IPS DF 19.7 (cell line): ENCODE measurements at regions not wholly inside any gene's neighbourhood (a gene's known extent, or its start where the extent isn't known, plus 50 kb on each side); places are given as distances from the start of the nearest gene placed in this dataset.
"Not testable (repeated sequence)": the region's sequence is repeated elsewhere in the genome, so short reads cannot be mapped to it uniquely, and the experiment has no call there.

Source experiments
- DNase-seq: peaks from one replicate; pipeline ENCODE4 v3.0.0-alpha.2; 2013; ENCODE audit warnings: low read depth, low spot score

DNA sequence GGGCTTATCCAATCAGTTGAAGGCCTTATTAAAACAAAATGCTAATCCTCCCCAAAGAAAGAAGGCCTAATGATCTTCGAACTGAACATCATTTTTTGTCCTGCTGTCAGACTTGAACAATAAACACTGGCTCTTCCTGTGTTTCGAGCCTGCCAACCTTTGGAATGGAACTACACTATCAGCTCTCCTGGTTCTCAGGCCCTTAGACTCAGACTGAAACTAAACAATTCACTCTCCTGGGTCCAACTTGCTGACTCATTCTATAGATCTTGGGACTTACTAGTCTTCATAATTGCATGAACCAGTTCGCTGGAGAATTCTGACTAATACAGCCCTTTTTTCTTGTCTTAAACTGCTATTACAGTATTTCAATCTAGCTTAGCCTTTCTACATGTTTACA lies 235.2 kb downstream of the LNPK start:
- DNase-seq, result no peak

DNA sequence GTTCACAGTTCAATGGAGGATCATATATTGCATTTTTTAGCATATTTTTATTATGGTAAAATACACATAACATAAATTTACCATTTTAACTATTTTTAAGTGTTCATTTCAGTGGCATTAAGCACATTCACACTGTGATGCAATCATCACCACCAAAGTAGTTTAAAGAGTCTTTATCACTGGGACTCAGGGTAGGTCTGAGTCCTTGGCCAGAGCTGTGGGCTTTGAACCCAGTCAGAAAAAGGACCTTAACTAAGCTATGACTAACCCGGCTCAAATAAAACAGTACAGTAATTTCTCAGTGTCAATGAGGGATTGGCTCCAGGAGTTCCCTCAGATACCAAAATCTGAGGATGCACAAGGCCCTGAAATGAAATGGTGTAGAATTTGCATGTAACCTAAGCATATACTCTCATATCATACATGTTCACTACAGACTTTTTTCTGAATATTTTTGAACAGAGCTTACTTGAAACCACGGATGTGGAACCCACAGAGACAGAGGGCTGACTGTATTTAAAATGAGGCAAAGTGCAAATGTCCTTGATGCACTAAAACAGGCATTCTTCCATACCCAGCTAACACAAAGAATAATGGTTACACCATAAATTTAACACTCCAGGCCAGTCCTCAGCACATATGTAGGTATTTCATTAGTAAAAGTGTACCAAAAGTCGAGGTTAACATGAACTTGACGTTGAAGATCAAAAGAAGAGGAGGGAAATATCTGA lies 246.2 kb downstream of the LNPK start:
- DNase-seq, result no peak

DNA sequence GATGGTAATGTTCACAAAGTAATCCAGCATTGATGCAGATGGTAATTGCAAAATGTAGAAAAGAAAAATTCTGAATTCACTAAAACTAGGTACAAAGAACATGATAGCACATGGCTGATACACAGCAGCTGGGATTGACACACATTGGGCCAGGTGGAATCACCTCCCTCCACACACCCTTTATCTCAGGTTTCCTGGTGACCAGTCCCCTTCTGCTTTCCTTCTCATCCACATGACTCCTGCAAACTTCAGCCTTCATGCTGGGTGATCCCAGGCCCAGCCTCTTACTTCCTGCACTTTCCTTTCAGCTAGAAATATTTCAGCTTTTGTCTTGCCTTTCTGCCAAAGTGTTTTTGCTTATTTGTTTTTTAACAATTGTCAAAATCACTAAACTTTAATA lies 246.9 kb downstream of the LNPK start:
- DNase-seq, result no peak

DNA sequence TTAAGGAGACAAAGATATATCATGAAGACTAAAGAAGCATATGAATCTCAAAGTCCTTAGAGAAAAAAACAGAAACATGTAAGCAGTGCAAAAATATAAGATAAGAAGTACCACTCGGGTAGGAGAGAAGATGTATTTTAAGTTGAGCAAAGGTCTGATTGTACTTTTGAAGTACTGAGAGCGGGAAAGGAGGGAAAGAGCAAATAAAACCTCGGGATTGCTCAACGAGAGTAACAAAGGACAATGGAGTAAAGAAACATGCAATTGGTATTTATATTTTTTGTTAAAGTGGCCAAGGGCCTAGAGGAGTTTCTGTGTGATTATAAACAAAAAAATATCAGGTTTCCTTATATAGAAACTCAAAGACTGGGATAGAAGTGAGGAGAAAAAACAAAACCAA lies 251.9 kb downstream of the LNPK start:
- DNase-seq, result no peak

DNA sequence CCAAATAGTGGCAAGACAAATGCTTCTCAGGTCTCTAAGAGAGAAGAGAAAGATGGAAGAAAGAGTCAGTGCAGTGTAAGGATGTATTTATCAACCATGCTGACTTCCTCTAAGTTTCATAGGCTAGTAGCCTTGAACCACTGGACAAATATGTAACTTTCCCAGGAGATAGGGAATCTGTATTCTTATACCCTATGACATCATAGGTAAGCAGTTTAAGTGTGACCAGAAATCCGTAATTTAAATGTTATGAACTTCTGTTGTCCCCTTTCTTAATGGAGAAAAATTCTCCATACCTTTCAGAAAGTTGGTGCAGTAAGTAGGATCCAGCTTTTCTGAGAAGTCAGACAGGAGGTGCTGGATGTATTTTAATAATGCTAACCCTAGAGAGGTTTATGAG lies 256.2 kb downstream of the LNPK start:
- DNase-seq, result no peak

DNA sequence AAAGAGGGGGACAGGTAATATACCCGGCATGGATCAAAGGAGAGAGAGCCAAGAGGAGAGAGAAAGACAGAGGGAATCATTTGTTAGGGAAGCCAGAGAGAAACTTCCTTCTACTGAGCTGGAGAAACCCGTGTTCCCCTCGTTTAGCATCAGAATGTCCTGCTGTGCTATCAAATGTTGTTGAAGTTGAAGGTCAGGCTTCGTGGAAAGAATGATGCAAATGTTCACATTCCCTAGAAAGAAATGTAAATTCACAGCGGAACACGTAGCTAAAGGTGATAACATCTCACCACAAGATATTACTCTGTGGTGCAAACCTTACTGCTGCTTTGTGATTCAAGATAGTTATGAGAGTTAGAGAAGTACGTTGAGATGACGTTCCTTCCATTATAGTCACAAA lies 258.1 kb downstream of the LNPK start:
- DNase-seq, result peak; percentile 33

DNA sequence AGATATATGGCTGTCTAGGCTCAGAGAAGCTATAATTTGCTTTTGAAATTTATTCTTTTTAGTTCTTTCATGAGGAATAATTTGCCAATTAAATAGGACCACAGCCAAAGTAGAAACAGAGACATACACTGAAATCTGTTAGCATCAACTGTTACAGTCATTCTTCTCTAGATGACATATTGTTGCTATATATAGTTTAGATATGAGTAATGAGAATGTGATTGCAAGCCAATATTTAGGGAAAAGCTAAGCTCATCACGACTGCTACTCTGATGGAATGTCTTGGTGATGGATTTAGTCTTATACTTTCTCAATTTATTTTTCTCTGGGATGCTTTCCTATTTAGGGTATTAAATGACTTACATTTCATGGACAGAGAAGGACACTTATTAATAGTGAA lies 259.1 kb downstream of the LNPK start:
- DNase-seq, result no peak

DNA sequence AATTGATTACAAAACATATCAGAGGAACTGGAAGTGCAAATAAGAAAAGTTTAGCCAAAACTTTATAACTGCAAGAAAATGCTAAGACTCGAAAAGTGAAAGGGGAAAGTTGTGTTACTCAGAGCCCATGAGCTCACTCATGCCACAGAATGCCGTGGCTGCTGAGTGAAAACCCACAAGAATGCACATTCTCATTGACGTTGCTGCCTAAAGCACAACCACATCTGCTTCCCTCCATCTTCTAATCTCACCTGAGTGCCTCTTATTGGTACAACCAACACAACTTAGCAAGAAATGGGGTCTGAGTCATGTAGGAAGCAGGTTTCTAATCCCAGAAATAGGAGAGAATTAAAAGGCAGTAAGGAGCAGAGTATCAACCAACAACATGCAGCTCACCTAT lies 259.7 kb downstream of the LNPK start:
- no peak for DNase-seq

DNA sequence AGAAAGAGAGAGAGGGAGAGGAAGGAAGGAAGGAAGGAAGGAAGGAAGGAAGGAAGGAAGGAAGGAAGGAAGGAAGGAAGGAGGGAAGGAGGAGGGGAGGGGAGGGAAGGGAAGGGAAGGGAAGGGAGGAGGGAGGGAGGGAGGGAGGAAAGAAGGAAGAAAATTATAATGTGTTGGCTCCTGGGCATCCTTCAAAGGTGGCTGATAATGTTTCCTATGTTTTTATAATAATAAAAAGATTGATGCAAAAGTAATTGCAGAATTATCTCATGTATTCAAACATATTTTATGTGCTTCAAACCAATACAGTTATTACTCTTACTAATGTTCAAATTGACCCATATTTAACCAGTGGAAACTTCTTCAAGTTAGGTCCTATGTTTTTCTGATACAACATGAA lies 260.9 kb downstream of the LNPK start:
- DNase-seq, result no peak

DNA sequence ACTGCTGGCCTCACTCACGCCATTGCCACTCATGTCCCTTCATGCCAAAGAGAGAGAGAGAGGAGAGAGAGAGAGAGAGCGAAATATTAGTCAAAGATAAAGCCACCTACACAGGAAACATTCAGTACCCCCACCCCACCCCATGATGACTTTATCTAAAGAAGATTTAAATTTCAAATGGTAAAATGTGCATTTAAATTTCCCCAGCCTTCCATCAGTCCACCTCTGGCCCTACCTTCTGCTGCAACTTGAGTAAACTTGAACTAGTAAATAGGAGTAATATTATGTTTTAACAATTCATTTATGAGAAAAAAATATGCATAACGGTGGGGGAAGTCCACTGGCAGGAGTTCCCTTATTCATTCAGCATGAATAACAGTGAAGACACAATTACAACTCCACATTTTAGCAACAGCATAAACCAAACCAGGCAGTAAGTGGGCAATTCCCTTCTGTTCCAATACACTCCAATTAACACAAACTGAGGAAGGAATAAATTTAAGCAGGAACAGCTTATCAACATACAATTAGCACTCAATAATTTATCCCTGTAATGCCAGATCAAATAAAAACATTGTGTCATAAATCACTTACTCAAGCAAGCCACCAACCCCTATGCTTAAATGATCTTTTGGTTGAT lies 264.2 kb downstream of the LNPK start:
- no peak for DNase-seq

DNA sequence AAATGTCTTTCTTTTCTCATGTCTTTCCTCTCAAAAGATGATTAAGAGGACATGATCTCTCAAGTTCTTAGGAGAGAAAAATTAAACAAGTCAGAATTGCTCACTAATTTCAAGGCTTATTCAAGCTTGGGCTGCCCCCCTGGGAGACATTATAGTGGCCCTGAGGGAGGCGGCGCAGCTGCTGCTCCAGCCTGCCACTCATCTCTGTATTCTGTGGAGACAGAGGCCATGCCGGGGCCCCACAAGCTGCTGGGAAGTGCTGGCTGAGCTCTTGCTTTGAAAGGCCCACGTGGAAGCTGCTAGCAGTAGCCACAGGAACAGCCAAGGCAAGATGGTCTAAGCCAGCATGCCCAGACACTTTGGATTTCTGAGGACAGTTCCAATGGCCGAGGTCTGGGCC lies 267.4 kb downstream of the LNPK start:
- DNase-seq, result no peak

DNA sequence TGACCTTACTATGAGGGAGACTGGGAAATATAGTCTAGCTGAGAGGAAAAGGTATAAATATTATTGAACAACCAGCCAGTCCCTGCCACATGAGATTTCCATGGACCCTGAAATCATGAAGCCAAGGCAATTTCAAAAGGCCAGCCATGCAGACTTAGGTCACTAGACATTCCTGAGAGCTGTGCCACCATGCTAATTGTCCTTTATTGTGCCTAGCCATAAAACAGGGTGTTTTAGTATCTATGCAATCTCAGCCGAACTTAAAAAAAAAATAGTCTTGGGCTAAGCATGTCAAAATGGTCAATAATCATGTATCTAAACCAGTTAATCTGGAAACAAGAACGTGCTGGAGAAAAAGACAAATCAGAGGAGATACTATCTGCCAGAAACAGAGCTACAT lies 269.5 kb downstream of the LNPK start:
- DNase-seq, result no peak

DNA sequence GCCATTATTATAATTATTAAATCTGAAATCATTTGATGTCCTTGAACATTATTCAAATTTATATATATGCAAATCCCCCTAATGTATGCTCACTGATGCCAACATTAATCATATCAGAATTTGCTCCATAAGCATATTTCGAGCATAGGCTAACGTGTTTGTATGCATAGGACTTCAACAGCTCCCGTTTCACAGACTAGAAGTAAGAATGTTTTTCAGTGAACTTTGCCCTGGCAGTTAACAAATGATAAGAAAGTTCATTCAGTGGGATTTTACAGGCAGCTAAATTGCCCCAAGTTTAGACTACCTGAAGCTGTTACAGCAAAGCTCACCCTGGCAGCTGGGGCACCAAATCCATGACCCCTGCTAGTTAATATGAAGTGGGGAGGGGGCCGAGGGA lies 272.0 kb downstream of the LNPK start:
- no peak for DNase-seq

DNA sequence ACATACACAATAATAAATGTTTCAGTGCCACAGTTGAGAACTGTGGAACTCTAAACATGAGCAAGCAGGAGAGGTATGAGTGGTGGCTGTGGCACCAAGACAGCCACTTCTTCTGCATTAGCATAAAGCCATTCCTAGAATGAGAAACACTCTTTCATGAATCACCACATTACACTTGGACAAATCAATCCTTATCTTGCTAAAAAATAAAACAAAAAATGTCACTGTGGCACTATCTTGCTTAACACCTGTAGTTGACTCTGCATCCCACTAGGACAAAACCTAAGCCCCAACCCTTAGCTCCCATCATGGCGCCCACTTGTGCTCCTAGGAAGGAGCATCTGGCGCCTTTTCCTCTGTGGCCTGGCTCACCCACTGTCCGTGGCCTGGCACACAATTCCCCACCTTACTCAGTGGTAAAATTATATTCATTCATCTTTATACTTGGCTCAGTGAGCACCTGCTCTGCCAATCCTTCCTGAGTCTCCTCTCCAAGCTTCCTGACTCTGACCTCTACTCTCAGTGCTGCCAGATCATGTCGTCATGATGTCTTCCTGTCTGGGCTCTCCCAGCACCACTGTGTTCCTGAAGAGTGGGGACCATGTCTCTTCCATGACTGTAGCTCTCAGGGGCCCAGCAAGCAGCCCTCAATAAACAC lies 272.9 kb downstream of the LNPK start:
- DNase-seq, result no peak

DNA sequence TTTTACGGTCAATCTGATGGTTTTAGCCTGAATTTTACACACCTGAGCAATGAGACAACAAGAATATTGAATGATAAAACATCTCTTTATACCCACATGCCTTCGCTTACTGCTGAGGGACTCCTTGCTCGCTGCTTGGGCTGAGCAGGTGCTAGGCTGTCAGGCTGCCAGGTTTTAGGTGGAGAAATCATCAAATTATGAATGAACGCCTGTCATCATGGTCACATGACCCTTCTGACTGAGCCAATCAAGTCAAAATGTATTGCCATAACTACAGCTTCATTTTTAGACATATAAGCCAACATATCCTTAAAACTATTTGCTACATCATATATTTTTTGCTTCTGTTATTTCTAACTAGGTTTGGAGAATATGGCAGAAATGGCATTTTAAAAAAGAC lies 274.0 kb downstream of the LNPK start:
- DNase-seq, result no peak

DNA sequence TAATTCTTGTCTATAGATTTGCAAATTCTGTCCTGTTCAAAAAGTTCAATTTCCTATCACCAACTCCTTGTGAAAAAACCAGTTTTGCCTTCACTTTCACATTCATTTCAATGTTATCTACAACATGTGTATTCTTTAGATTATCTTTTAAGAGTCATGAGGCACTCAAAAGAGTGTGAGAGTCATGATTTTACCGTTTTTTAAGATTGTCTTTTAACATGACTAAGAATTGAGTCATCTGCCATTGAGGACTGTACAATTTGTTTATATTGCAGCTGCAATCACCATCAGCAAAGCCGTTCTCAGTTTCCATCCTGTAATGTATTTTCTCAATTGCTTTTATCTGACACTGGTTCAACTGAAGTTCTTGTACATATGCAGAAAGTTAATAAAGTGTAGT lies 275.8 kb downstream of the LNPK start:
- no peak for DNase-seq

DNA sequence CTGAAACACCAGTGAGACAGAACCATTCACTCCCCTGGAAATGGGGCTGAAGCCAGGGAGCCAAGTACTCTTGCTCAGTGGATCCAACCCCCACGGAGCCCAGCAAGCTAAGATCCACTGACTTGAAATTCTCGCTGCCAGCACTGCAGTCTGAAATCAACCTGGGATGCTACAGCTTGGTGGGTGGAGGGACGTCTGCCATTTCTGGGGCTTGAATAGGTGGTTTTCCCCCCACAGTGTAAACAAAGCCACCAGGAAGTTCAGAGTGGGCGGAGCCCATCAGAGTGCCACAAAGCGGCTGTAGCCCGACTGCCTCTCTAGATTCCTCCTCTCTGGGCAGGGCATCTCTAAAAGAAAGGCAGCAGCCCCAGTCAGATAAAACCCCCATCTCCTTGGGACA lies 292.8 kb downstream of the LNPK start:
- no peak for DNase-seq

DNA sequence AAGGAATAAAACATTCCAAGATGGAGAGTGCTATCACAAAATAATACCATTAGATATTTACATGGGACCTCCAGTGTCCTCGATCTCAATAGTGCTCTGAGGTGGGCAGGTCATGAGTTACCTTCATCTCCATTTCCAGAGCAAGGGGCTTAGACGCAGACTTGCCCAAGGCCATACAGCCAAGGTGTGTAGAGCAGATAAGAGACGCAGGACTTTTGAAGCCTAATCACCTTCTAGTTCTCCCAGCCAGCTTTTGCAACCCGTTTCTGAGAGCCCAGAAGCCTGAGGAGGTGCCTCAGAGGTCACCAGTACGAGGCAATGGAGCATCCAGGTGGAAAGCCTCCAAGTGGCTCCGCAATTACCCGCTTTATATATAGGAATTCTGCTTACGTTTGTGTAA lies 294.7 kb downstream of the LNPK start:
- no peak for DNase-seq

DNA sequence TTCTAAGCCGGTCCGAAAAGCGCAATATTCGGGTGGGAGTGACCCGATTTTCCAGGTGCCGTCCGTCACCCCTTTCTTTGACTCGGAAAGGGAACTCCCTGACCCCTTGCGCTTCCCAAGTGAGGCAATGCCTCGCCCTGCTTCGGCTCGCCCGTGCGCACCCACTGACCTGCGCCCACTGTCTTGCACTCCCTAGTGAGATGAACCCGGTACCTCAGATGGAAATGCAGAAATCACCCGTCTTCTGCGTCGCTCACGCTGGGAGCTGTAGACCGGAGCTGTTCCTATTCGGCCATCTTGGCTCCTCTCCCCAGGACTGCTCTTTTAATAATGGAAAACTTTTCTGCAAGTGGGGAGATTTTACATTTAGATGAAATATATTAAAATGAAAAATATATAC lies 297.5 kb downstream of the LNPK start:
- DNase-seq, result not testable (repeated sequence)

DNA sequence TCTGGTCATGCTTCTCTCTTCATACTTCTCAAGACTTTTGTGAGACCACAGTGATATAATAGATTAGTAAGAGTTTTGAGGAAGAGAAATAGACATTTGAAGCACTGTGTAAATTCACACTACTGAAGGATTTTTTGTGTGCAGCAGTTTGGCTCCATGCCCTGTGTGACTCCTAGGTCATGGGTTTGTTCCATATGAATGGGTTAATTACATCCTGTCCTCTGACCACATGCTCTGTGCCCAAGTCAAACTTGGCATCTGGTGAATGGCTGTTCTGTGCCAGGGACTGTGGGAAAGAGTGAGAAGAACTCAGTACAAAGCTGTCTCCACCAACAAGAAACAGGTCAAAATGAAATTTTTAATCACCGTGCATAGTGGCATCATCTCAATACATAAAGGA lies 304.0 kb downstream of the LNPK start:
- DNase-seq, result no peak

DNA sequence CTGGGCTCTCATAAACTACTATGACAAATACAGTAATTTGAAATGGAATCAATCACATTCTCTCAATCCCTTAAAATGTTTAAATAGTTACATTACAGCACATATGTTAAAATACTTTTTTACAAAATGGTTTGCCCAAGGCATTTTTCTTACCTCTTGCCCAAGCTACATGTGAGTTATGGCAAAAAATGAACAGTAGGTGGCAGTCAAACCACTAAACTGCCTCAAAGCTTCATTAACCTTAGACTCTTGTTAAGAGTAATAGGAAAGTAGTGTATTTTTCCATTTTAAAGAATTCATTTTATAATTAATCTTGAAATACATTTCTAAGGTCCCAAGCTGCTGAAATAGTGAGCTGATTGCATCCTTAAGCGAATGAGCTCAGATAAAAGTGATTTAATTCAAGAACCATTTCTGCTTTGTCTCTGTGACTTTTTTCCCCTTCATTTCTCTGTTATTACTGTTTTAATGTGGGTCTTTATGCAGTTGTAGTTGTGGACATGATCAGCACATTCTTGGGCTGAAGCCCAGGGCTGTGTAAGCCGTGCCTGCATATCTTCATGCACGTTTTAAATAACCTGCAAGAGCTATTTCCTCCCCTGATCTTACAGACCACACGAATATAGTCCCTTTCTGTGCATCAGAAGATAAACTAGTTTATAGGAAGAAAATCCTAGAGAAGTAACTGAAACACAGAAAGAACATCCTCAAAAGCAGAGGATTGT lies 311.8 kb downstream of the LNPK start:
- DNase-seq, result peak; percentile 9

DNA sequence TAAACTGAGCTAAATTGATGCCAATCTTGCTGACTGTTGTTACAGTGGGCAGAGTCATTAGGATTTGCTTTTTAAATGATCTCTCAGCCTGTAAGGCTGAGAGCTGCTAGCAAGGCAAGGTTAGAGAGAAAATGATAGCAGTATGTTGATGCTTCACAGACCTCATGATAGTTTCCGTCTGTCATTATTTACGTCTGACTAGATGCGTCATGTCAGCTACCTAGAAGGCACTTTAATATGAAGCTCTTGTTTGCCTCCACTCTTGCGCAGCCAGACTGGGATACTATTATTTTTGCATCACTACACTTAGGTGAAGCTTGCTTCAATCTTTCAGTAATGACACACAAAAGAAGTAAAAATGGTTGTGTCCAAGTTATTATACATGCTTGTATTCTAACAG lies 313.8 kb downstream of the LNPK start:
- no peak for DNase-seq

DNA sequence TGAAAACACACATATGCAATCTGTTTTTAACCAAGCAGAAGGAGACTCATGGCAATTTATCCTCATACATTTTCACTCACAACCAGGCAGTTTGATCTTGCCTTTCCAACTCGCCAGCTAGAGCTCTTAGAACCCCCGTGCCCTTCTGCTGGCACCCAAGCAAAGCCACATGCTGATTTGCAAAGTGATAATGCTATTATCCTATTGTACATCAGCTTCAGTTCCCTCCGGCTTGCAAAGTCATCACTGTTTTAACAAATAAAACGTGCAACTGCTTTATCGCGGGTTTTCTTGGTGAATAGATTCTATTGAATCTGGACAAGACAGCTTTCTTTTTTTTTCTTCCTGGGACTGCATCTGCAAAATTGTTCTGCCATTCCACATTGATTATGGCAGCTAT lies 314.6 kb downstream of the LNPK start:
- DNase-seq, result no peak
